Mucosa of stomach (tissue), 1 donor: ENCODE measurements at regions not wholly inside any gene's neighbourhood (a gene's known extent, or its start where the extent isn't known, plus 50 kb on each side); places are given as distances from the start of the nearest gene placed in this dataset.

Experiments used
- H3K27me3 ChIP-seq: one replicate; pipeline ENCODE4 v1.7.0; 2013; ENCODE audit warnings: mild to moderate bottlenecking, low read length; ENCODE audit not compliant: control insufficient read depth, insufficient read depth
- H3K36me3 ChIP-seq: one replicate; pipeline ENCODE4 v1.7.0; 2013; ENCODE audit warnings: low read length; ENCODE audit not compliant: control insufficient read depth, insufficient read depth
- H3K4me1 ChIP-seq: one replicate; pipeline ENCODE4 v1.7.0; 2013; ENCODE audit warnings: mild to moderate bottlenecking, low read length; ENCODE audit not compliant: control insufficient read depth, insufficient read depth
- H3K4me3 ChIP-seq: one replicate; pipeline ENCODE4 v1.7.0; 2013; ENCODE audit warnings: low read length
- H3K9ac ChIP-seq: one replicate; pipeline ENCODE4 v1.7.0; 2013; ENCODE audit warnings: mild to moderate bottlenecking, low read length, moderate library complexity
- H3K9me3 ChIP-seq: one replicate; pipeline ENCODE4 v1.7.0; 2013; ENCODE audit warnings: mild to moderate bottlenecking, low read length, moderate library complexity; ENCODE audit not compliant: control insufficient read depth
- donor health status: Pancreatic carcinoma.

GRCh38 chr11:130718120-130718519 lies 198.2 kb downstream of the SNX19 start:
- H3K4me3 ChIP-seq = no peak overlapping the region

GRCh38 chr11:130719220-130719915 lies 196.9 kb downstream of the SNX19 start:
- Histone ChIP-seq H3K4me1 (no peaks in the 10 kb centered on the region), H3K9me3 (no peaks in the 10 kb centered on the region), H3K9ac (no peak overlapping the region), H3K36me3 (no peaks in the 10 kb centered on the region), H3K27me3 (peaks cover 4% of the 10 kb centered on the region), H3K4me3 (no peak overlapping the region)

More at GRCh38 chr11:130718120-130718519, 198.2 kb downstream of the SNX19 start:
- H3K27me3 ChIP-seq = peaks cover 4% of the 10 kb centered on the region
- no peaks in the 10 kb centered on the region for H3K36me3 ChIP-seq
- H3K4me1 ChIP-seq = no peaks in the 10 kb centered on the region
- no peak overlapping the region for H3K9ac ChIP-seq
- no peaks in the 10 kb centered on the region for H3K9me3 ChIP-seq

- Histone ChIP-seq H3K9ac (no peak overlapping the region), H3K36me3 (no peaks in the 10 kb centered on the region), H3K4me3 (no peak overlapping the region), H3K4me1 (peaks cover 2% of the 10 kb centered on the region), H3K9me3 (no peaks in the 10 kb centered on the region), H3K27me3 (peaks cover 4% of the 10 kb centered on the region)
Observed at GRCh38 chr11:130720232-130721022, 195.9 kb downstream of the SNX19 start.

- no peak overlapping the region for H3K4me3 ChIP-seq
- peaks cover 9% of the 10 kb centered on the region for H3K4me1 ChIP-seq
- H3K9ac ChIP-seq = no peak overlapping the region
- H3K27me3 ChIP-seq = peaks cover 4% of the 10 kb centered on the region
- H3K9me3 ChIP-seq = no peaks in the 10 kb centered on the region
- no peaks in the 10 kb centered on the region for H3K36me3 ChIP-seq
Observed at GRCh38 chr11:130721023-130721681, 195.1 kb downstream of the SNX19 start.

GRCh38 chr11:130721736-130722135 lies 194.5 kb downstream of the SNX19 start:
- Histone ChIP-seq H3K4me3 (no peak overlapping the region), H3K4me1 (peaks cover 10% of the 10 kb centered on the region), H3K9ac (no peak overlapping the region), H3K36me3 (no peaks in the 10 kb centered on the region), H3K9me3 (no peaks in the 10 kb centered on the region), H3K27me3 (peaks cover 4% of the 10 kb centered on the region)

GRCh38 chr11:130722401-130722800 lies 193.9 kb downstream of the SNX19 start:
- Histone ChIP-seq H3K4me3 (no peak overlapping the region), H3K9ac (no peak overlapping the region), H3K9me3 (no peaks in the 10 kb centered on the region), H3K27me3 (peaks cover 4% of the 10 kb centered on the region), H3K36me3 (no peaks in the 10 kb centered on the region), H3K4me1 (peaks cover 10% of the 10 kb centered on the region)

- no peaks in the 10 kb centered on the region for H3K36me3 ChIP-seq
- H3K4me1 ChIP-seq = peaks cover 10% of the 10 kb centered on the region
- no peak overlapping the region for H3K9ac ChIP-seq
- H3K4me3 ChIP-seq = no peak overlapping the region
- H3K27me3 ChIP-seq = no peaks in the 10 kb centered on the region
- H3K9me3 ChIP-seq = no peaks in the 10 kb centered on the region
Observed at GRCh38 chr11:130725421-130726233, 190.7 kb downstream of the SNX19 start.

- Histone ChIP-seq H3K27me3 (no peaks in the 10 kb centered on the region), H3K9ac (no peak overlapping the region), H3K36me3 (no peaks in the 10 kb centered on the region), H3K4me1 (peaks cover 10% of the 10 kb centered on the region), H3K4me3 (no peak overlapping the region), H3K9me3 (no peaks in the 10 kb centered on the region)
Observed at GRCh38 chr11:130726234-130727037, 189.8 kb downstream of the SNX19 start.

GRCh38 chr11:130727157-130728119 lies 188.8 kb downstream of the SNX19 start:
- Histone ChIP-seq H3K9me3 (no peaks in the 10 kb centered on the region), H3K4me3 (no peak overlapping the region), H3K9ac (no peak overlapping the region), H3K27me3 (no peaks in the 10 kb centered on the region), H3K4me1 (peaks cover 10% of the 10 kb centered on the region), H3K36me3 (no peaks in the 10 kb centered on the region)
